MM.1S (cell line): ENCODE measurements at regions not wholly inside any gene's neighbourhood (a gene's known extent, or its start where the extent isn't known, plus 50 kb on each side); places are given as distances from the start of the nearest gene placed in this dataset.

ENCODE experiments used
- DNase-seq: peaks from one replicate; pipeline ENCODE4 v3.0.0-alpha.2; 2015
- H2AFZ ChIP-seq: fragments of 300-600 bp; sonication (generic); 2 replicates; pipeline ENCODE4 v1.6.0; 2016; ENCODE audit warnings: antibody characterized with exemption, low read length
- H3F3A ChIP-seq: fragments of 300-600 bp; sonication (generic); 2 replicates; pipeline ENCODE4 v1.6.1; 2016; ENCODE audit warnings: mild to moderate bottlenecking, antibody characterized with exemption, low read length, moderate library complexity, mixed read lengths; ENCODE audit not compliant: insufficient read depth
- H3K27ac ChIP-seq: fragments of 300-600 bp; sonication (generic); 2 replicates; pipeline ENCODE4 v1.5.1; 2016; ENCODE audit warnings: mild to moderate bottlenecking, low read length
- H3K27me3 ChIP-seq: fragments of 300-600 bp; sonication (generic); replicated peaks from 2 replicates; pipeline ENCODE4 v1.6.0; 2016; ENCODE audit warnings: low read length; ENCODE audit not compliant: insufficient read depth
- H3K36me3 ChIP-seq: fragments of 300-600 bp; sonication (generic); replicated peaks from 2 replicates; pipeline ENCODE4 v1.6.1; 2016; ENCODE audit warnings: mild to moderate bottlenecking, low read length, mixed read lengths; ENCODE audit not compliant: insufficient read depth
- H3K4me1 ChIP-seq: fragments of 300-600 bp; sonication (generic); 2 replicates; pipeline ENCODE4 v1.6.1; 2016; ENCODE audit warnings: low read length, mixed read lengths
- H3K4me2 ChIP-seq: fragments of 300-600 bp; sonication (generic); 2 replicates; pipeline ENCODE4 v1.6.0; 2016; ENCODE audit warnings: low read depth, low read length
- H3K4me3 ChIP-seq: fragments of 300-600 bp; sonication (generic); 2 replicates; pipeline ENCODE4 v1.5.1; 2016; ENCODE audit warnings: low read length, mixed read lengths
- H3K79me2 ChIP-seq: fragments of 300-600 bp; sonication (generic); 2 replicates; pipeline ENCODE4 v1.6.1; 2016; ENCODE audit warnings: mixed run types, low read length, mixed read lengths
- H3K9ac ChIP-seq: fragments of 300-600 bp; sonication (generic); 2 replicates; pipeline ENCODE4 v1.6.1; 2016; ENCODE audit warnings: low read length, mixed read lengths
- H3K9me2 ChIP-seq: fragments of 300-600 bp; sonication (generic); replicated peaks from 2 replicates; pipeline ENCODE4 v1.6.1; 2016; ENCODE audit warnings: mild to moderate bottlenecking, low read length, mixed read lengths; ENCODE audit not compliant: insufficient read depth
- H3K9me3 ChIP-seq: fragments of 300-600 bp; sonication (generic); replicated peaks from 2 replicates; pipeline ENCODE4 v1.6.1; 2016; ENCODE audit warnings: mild to moderate bottlenecking, low read length, mixed read lengths; ENCODE audit not compliant: insufficient read depth
- H4K20me1 ChIP-seq: fragments of 300-600 bp; sonication (generic); 2 replicates; pipeline ENCODE4 v1.6.1; 2016; ENCODE audit warnings: mild to moderate bottlenecking, low read length, moderate library complexity, mixed read lengths; ENCODE audit not compliant: insufficient read depth
- CTCF ChIP-seq: fragments of 300-600 bp; sonication (generic); IDR thresholded peaks from 2 replicates; pipeline ENCODE4 v1.5.1; 2016; ENCODE audit warnings: antibody characterized with exemption, low read length, mixed read lengths
- EZH2 ChIP-seq: fragments of 300-600 bp; sonication (generic); optimal IDR thresholded peaks from 2 replicates; pipeline ENCODE3; 2017; ENCODE audit warnings: low read depth, mild to moderate bottlenecking, antibody characterized with exemption, low read length, mixed read lengths
- EZH2phosphoT487 ChIP-seq: fragments of 300-600 bp; sonication (generic); IDR thresholded peaks from 2 replicates; pipeline ENCODE4 v1.6.1; 2018; ENCODE audit warnings: antibody characterized with exemption, low read length

- no peak for DNase-seq
- no peak overlapping the region for H3K9ac ChIP-seq
- no peaks in the 10 kb centered on the region for H3K4me1 ChIP-seq
- H3K36me3 ChIP-seq, result no peaks in the 10 kb centered on the region
- no peaks in the 10 kb centered on the region for H3K9me2 ChIP-seq
- no peaks in the 10 kb centered on the region for H3K27me3 ChIP-seq
- H3K4me3 ChIP-seq, result no peak overlapping the region
- H3K27ac ChIP-seq, result no peak overlapping the region
- no peaks in the 10 kb centered on the region for H3F3A ChIP-seq
- TF ChIP-seq CTCF, result no peak
- no peaks in the 10 kb centered on the region for H3K79me2 ChIP-seq
- H4K20me1 ChIP-seq, result no peaks in the 10 kb centered on the region
- no peak overlapping the region for H3K4me2 ChIP-seq
- H2AFZ ChIP-seq, result no peak overlapping the region
- no peaks in the 10 kb centered on the region for H3K9me3 ChIP-seq
Observed at GRCh38 chr13:73433458-73433857, 374.7 kb downstream of the KLF5 start.

GRCh38 chr13:73429701-73430100, 370.9 kb downstream of the KLF5 start:
- no peak overlapping the region for H3K9ac ChIP-seq
- H3K9me2 ChIP-seq, result no peaks in the 10 kb centered on the region
- TF ChIP-seq CTCF (no peak), EZH2 (no peak), EZH2phosphoT487 (no peak)
- H3K4me1 ChIP-seq, result no peaks in the 10 kb centered on the region
- H3K27ac ChIP-seq, result no peak overlapping the region
- H3K4me3 ChIP-seq, result no peak overlapping the region
- H3K36me3 ChIP-seq, result no peaks in the 10 kb centered on the region
- no peaks in the 10 kb centered on the region for H3K79me2 ChIP-seq
- H3K4me2 ChIP-seq, result no peak overlapping the region
- H3K27me3 ChIP-seq, result no peaks in the 10 kb centered on the region
- H4K20me1 ChIP-seq, result no peaks in the 10 kb centered on the region
- no peaks in the 10 kb centered on the region for H3K9me3 ChIP-seq
- H3F3A ChIP-seq, result no peaks in the 10 kb centered on the region
- DNase-seq, result no peak
- H2AFZ ChIP-seq, result no peak overlapping the region

- Histone ChIP-seq H3K9me3 (no peaks in the 10 kb centered on the region), H3K27me3 (no peaks in the 10 kb centered on the region), H3K9ac (no peak overlapping the region), H2AFZ (no peak overlapping the region), H3K79me2 (no peaks in the 10 kb centered on the region), H3K9me2 (no peaks in the 10 kb centered on the region), H4K20me1 (no peaks in the 10 kb centered on the region), H3K4me3 (no peak overlapping the region), H3K27ac (no peak overlapping the region), H3K4me2 (no peak overlapping the region), H3F3A (no peaks in the 10 kb centered on the region), H3K36me3 (no peaks in the 10 kb centered on the region), H3K4me1 (no peaks in the 10 kb centered on the region)
- no peak for TF ChIP-seq EZH2
- TF ChIP-seq CTCF, result no peak
- TF ChIP-seq EZH2phosphoT487, result no peak
- DNase-seq, result no peak
Observed at GRCh38 chr13:73428706-73429105, 369.9 kb downstream of the KLF5 start.

GRCh38 chr13:73428137-73428536, 369.3 kb downstream of the KLF5 start:
- Histone ChIP-seq H3K4me2 (no peak overlapping the region), H3K27ac (no peak overlapping the region), H3K9ac (no peak overlapping the region), H3K9me2 (no peaks in the 10 kb centered on the region), H3F3A (no peaks in the 10 kb centered on the region), H3K79me2 (no peaks in the 10 kb centered on the region), H3K4me3 (no peak overlapping the region), H4K20me1 (no peaks in the 10 kb centered on the region), H3K27me3 (no peaks in the 10 kb centered on the region), H3K4me1 (no peaks in the 10 kb centered on the region), H3K9me3 (no peaks in the 10 kb centered on the region), H2AFZ (no peak overlapping the region), H3K36me3 (no peaks in the 10 kb centered on the region)
- TF ChIP-seq EZH2phosphoT487, result no peak
- TF ChIP-seq CTCF, result no peak
- no peak for TF ChIP-seq EZH2
- no peak for DNase-seq
